Stimulated activated CD4-positive, alpha-beta T cell treated with anti-CD3 and anti-CD28 coated beads, Interleukin-12 subunit alpha, Interleukin-12 subunit beta, amount 100 ng/mL, for 48 hours (primary cell): ENCODE measurements at regions not wholly inside any gene's neighbourhood (a gene's known extent, or its start where the extent isn't known, plus 50 kb on each side); places are given as distances from the start of the nearest gene placed in this dataset.

Experiments used
- DNase-seq, 3 donors: peaks; one replicate each; pipeline ENCODE4 v3.0.0-alpha.2; 2020; ENCODE audit warnings: low read depth in 2 of 3, low spot score in 1 of 3

DNA sequence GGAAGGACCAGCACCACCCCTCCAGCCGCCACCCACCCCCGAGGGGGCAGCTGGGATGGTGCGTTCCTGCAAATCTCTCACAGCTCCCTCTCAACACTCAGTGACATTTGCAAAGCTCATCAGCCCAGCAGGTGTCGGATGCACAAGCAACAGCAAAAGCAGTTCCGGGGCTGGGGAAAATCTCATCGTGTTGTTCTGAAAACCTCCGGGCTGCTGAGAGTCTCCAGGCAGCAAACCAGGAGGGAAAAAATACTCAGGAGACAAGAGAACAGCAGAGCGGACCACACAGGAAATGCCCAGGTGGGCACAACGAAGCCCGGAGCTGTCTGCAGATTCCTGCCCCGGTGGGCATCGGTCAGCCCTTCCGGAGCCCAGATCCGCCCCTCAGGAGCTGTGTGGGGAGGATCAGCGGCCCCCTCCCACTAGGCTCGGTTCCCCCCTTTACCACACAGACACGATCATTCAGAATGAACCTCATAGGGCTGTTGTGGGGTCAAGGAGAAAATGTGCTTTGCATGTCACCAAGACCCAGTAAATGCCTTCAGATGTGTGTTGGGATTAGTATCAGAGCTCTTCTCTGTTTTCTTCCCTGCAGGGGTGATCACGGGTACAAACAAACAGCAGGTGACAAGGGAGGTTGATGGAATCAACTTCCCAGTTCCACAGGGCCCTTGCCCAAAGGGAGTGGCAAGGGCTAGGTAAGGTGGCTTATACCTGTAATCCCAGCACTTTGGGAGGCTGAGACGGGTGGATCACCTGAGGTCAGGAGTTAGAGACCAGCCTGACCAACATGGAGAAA lies 127.0 kb upstream of the TIAM1 start:
- no peak for DNase-seq

- DNase-seq, result no peak
Measured at GRCh38 chr21:31460980-31461379, 116.9 kb upstream of the TIAM1 start.

DNA sequence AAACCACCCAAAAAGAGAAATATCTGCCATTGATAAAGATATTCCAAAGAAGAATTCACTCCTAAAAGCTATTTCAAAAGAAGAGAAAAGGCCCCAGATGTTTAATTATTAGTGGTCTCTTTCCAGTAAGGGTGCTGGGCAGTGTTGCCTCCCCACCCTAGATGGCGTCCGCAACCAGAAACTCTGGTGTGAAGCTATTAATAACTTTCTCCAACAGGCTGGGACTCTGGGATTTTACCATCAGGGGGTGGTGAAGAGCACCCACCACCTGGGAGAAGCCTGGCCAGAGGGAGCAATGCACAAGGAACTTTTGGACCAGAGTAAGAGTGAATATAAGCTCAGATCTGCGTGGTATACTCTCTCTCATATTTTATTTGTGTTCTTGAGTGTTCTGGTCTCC lies 115.4 kb upstream of the TIAM1 start:
- DNase-seq, result no peak

GRCh38 chr21:31457675-31458074 lies 113.6 kb upstream of the TIAM1 start:
- no peak for DNase-seq

DNA sequence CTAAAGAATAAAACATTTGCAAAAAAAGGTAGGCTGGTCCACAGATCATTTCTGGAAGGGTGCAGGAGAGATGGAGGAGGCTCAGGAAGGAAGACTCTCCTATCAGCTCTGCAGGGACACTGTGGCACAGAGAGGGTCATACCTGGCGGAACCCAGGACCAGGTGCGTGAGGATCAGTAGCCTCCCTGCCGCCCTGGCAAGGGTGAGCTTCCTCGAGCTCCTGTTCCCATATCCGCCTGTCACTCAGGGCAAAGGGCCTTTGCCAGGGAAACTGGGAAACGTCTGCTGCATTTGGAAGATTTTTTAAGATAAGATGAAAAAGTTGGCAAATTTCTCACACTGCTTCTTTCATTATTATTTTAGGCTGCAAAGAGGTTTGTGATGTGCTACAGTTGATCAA lies 112.1 kb upstream of the TIAM1 start:
- DNase-seq, result no peak

DNA sequence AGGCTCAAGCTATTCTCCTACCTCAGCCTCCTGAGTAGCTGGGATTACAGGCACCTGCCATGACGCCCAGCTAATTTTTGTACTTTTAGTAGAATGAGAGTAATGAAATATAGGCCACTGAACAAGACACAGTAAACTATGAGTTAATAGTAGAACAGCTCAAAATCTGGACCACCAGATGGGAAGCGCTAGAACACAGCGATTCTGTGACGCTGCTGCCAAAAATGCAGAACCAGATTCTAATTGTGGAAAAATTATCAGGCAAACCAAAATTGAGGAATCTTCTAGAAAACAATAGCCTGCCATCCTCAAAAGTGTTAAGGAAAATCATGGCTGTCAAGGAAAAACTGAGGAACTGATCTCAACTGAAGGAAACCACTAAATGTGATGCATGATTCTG lies 111.4 kb upstream of the TIAM1 start:
- no peak for DNase-seq

GRCh38 chr21:31450980-31451379 lies 106.9 kb upstream of the TIAM1 start:
- no peak for DNase-seq

DNA sequence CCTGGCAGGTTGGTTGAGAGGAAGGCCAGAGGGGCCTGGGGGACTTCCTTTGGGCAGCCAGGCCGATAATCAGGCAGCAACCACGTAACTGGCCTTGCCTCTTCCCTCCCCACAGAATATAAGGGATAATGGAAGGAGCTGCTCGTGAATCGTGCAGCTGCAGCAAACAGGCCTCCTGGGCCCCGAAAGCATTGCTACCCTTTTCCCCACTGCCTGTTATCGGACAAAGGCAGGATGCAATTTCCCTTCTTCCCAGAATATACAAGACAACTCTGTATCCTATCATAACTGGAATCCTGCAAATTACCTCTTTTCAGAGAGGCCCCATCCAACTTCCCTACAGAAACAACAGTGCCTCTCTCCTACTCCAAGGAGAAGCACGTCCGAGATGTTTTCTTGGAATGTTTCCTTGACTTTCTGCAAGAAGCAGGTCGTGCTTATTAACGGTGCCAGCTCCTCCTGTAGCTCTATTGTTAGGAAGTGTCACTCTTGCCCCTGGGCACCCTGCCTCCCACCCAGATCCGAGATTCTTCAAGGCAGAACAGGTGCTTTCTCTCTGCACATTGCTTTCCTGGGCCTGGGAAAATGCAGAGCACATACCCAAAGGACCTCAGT lies 106.0 kb upstream of the TIAM1 start:
- no peak for DNase-seq

DNA sequence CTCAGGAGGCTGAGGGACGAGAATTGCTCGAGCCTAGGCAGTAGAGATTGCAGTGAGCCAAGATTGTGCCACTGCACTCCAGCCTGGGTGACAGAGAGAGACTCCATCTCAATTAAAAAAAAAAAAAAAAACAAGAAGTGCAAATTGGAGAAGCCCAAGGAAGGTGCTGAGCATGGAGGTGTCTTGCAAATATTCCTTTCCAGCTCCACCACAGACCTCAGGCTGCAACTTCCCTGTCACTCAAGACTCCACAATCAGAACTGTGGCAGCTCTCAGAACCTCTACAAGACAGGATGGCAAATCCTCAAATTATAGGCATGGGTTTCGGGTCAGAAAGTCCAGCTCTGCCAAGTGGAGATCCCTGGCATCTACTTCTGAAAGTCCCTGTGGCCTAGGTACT lies 104.4 kb upstream of the TIAM1 start:
- no peak for DNase-seq

DNA sequence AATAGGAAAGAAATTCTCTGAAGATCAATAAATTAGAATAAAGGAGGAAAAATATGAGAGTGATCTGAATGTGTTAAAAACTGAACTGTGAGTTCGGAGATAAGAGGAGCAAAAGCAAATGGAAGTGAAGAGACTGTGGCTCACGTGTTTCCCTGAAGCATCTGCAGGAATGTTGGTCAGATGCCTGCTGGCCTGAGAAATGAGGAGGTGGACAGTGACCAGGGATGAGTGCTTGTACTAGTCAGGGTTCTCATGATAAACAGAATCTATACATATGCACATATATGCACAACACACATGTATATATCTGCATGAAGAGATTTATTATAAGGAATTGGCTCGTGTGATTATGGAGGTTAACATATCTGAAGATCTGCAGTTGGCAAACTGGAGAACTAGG lies 103.4 kb upstream of the TIAM1 start:
- DNase-seq, result no peak

DNA sequence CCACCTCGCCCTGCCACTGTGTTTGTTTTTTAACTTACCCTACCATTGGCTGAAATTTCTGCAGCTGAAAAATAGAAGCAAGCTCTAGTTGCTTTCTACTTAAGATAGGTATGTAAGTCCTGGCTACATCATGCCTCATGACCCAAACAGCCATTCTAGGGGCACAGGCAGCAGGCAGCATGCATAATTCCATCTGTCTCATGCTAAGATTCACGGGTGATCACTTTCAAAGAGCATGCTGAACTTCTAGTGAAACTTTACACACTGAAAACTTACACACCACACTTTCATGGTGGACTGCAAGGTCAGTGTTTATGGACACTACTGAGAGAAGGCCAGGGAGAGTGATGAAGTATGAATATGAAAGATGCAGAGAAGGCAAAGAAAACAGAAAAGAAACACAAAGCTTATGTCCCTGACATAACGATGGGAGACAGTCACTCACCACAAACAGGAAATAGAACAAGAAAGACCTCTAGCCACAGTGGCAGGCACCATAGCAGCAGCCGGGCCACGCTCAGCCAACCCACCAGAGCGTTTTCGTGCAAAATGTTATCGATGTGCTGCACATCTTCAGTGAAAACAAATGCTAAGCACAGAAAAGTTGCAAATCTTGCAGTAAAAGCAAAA lies 102.3 kb upstream of the TIAM1 start:
- DNase-seq, result peak in 1 of 3 donors; percentile 8

DNA sequence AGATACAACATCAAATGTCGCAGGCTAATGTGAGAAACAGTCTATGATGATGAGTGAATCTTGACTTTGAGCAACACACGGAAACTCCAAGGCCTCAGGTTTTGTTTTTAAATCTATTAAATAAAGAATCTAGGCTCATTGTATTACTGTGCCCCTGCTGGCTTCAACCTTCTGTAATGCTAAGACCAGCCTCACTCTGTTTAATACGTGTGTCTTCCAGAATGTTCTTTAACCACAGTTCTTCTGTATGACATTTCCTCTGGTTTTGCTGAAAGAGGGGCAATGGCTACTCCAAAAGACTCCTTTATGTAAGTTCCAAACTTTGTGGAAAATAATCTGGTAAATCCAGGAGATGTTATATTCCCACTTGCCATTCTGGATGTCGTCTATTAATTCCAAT lies 101.1 kb upstream of the TIAM1 start:
- DNase-seq, result no peak

DNA sequence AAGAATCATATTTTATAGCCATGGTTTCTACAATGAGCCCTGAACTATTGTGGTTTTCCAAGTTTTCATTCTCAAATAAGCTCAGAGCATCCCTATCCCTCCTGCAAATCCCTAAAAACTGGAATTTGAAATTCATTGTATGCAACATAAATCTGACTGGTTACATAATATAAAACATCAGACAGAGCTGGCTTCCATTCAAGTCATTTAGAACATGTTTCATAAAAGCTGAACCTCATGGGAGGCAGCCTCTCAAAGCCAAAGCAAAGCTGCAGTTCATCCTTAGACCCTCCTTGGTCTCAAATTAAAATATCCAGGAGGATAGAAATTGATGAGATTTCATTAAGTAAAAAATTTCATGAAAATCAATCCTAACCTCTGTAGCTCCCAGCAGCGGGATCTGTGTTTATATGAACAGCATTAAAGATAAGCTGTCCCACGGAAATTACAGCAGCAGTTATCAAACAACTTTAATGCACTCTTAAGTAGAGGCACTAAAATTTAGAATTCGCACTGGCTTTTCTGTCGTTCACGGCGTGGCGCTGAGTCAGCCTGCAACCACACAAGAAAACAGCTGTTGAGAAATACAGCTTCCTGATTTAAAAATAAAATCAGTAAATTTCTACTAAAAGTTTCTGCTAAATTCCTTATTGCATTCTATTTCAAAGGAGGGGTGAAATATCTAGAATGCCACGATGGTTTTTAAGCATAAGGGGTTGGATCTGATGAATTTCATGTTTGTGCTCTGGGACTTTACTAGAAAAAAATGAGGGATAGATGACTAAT lies 99.9 kb upstream of the TIAM1 start:
- DNase-seq, result no peak

GRCh38 chr21:31442339-31442738 lies 98.3 kb upstream of the TIAM1 start:
- no peak for DNase-seq

DNA sequence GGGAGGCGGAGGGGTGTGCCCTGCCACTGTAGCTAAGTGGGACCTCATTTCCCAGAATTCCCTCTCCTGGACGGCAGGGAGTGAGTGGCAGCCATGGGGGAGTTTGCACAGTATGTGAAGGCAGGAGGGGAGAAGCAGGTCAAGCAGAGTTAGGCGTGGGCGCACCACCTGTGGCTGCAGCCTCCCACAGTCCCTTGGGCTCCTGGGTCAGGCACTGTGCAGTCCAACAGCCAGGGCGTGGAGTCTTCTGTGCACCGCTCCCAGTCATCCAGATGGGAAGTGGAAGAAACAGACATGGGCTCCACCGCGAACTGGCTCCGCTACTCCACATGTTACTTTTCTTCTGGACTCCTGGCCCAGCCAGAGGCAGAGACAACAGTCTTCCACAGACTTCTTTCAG lies 85.4 kb upstream of the TIAM1 start:
- no peak for DNase-seq

DNA sequence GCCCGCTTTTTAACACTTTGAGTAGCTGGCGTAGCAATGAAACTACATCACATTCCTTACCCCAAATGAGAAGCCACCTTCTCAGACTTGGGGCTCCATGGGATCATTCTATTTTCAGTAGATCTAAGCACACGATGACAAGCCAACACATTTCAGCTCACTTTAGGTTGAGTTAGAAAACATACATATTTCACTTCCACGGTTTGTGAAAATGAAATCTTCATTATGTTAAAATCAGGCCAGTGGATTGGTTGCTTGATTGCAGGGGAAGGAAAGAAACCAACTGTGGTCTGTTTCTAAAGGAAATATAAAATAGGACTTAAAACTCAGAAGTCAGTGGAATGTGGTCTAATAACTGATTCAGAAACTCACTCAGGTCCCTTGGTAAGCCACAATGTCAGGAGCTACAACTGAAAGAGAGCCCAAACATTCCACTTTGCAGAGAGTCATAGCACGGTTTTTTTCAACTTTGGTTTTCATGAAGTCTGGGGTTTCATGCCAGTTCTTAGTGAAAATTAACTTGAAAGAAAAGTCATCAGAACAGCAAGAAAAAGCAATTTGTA lies 82.3 kb upstream of the TIAM1 start:
- DNase-seq, result peak in 1 of 3 donors; percentile 17

- DNase-seq, result no peak
Measured at GRCh38 chr21:31425138-31425537, 81.1 kb upstream of the TIAM1 start.

DNA sequence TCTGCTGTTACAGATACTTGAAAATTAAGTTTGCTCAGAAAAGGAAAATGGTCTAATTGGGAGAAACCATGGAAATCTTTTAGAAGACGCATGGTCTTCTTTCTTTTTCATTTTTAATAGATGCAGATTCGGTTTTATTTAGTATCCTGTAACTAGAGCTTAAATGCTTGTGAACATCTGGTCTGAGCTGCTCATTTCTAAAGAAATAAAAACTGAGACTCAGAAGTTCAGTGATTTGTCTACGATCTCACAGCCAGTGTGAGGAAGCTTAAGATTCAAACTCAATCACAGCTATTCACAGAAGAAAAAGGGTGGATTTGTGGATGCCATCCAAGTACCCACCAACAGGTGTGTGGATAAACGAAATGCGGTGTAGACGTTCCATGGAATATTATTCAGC lies 80.0 kb upstream of the TIAM1 start:
- DNase-seq, result no peak

DNA sequence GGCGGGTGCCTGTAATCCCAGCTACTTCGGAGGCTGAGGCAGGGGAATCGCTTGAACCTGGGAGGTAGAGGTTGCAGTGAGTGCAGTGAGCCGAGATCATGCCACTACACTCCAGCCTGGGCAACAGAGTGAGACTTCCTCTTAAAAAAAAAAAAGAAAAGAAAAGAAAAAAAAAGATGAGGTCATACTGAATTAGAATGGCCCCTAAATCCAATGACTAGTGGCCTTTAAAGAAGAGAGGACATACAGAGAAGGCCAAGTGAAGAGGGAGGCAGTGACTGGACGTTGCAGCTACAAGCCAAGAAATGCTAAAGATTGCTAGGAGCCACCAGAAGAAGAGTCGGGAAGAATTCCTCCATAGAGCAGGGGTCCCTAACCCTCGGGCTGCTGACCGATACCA lies 76.9 kb upstream of the TIAM1 start:
- no peak for DNase-seq

DNA sequence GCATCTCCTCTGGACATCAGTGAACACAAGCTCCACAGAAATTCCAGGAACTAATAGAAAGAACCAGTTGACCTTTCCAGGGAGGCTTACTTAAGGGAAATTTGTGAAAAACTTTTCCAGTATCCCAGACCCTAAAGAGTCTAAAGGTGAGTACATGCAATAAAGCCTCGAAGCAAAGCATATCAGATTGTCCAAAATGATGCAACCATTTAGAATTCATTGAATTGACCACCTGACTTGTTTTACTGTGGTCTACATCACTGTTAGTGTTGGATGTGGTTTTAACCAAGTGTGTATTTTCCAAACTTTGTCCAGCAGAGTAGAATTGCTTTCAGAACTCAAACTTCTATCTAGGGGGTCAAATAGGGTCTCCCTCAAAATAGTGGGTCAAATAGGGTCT lies 76.3 kb upstream of the TIAM1 start:
- no peak for DNase-seq

GRCh38 chr21:31418377-31419001 lies 74.4 kb upstream of the TIAM1 start:
- DNase-seq, result no peak
